ENCODE measurements at regions not wholly inside any gene's neighbourhood (a gene's known extent, or its start where the extent isn't known, plus 50 kb on each side); places are given as distances from the start of the nearest gene placed in this dataset.

- no peak overlapping the region for H3K4me3 ChIP-seq (ENCODE audit: low read depth, low read length)
- in situ Hi-C loops (cut with HindIII; ENCODE audit: low sequenced_read_pairs): no loop called here
- DNase-seq (ENCODE audit: low read depth, low spot score): no peak
- TF ChIP-seq CTCF (IDR thresholded peaks at IDR 0.05; ENCODE audit: low read depth, low read length): no peak
These were observed 140.4 kb upstream of the LUZP2 start for GRCh38 chr11:24356501-24356900.

DNA sequence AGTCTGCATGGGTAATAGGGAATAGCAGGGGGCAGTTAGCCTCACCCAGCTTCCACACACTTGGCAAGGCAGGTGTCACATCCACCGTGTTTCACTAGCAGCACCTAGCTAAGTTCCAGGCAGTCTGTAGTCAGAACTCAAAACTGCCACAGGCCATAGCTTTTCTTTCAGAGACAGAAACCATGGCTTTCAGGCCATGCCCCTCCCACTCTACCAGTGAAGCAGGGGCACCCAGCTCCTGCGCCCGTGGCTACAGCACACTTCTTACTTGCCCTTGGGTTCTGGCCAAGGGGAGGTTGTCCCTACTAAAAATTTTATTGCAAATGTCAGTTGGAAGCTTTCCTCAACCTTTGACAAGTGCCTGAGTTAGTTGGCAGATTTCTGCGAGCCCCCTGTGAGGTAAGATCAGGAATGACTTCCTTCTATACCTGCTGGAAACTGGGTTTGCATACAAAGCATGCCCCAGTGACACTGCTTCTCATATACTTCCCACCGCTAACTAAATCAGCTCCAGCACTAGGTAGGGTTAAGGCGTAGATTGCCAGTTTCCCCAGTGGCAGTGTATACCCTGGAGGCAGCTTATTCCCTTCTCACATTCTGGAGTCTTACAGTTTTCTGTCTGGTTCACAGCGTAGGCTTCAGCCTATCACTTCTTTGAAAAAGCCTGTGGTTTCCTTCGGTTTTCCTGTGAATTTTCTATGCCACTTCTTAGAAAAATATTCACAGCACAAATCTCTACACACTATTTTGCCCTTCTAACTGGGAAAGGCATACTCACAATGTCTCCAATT lies 139.0 kb upstream of the LUZP2 start:
- TF ChIP-seq CTCF (IDR thresholded peaks at IDR 0.05; ENCODE audit: low read depth, low read length): no peak
- in situ Hi-C loops (cut with HindIII; ENCODE audit: low sequenced_read_pairs): no loop called here
- DNase-seq (ENCODE audit: low read depth, low spot score): no peak
- H3K4me3 ChIP-seq (ENCODE audit: low read depth, low read length): no peak overlapping the region

DNA sequence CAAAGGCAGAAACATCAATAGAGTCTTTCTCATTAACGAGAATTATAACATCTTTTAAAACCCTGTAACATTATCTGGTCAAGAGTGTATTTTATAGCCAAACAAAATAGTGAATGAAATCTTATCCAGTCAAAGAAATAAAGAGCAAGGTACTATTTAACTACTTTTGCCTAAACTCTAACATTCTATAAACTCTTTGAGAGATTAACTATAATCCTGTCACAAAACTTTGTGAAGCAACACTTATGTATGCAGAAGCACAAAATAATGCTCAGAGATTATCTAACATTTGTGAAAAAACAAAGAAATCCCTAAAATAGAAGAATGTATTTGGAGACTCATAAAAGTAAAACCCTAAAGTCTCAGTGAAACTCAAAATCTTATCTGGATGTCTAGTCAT lies 124.4 kb upstream of the LUZP2 start:
- H3K4me3 ChIP-seq (ENCODE audit: low read depth, low read length): no peak overlapping the region
- TF ChIP-seq CTCF (IDR thresholded peaks at IDR 0.05; ENCODE audit: low read depth, low read length): no peak
- no peak for DNase-seq (ENCODE audit: low read depth, low spot score)
- in situ Hi-C loops (cut with HindIII; ENCODE audit: low sequenced_read_pairs): no loop called here

DNA sequence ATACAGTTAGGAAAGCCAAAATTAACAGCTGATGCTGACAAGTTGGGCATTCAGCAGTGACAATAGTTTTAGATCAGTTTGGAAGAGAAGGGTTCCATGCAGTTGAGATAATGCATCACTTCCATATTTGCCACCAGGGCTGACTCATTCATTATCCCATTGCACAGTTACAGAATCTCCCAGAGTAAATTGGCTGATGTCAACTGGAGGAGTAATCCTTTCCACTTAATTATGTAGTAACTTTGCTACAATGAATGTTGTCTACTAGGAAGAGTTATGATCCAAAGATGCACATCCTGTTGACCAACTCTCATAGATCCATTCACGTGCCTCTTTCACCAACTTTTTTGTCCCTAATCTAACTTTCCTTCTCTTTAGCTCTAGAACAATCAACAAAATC lies 123.3 kb upstream of the LUZP2 start:
- in situ Hi-C loops (cut with HindIII; ENCODE audit: low sequenced_read_pairs): no loop called here
- no peak for DNase-seq (ENCODE audit: low read depth, low spot score)

DNA sequence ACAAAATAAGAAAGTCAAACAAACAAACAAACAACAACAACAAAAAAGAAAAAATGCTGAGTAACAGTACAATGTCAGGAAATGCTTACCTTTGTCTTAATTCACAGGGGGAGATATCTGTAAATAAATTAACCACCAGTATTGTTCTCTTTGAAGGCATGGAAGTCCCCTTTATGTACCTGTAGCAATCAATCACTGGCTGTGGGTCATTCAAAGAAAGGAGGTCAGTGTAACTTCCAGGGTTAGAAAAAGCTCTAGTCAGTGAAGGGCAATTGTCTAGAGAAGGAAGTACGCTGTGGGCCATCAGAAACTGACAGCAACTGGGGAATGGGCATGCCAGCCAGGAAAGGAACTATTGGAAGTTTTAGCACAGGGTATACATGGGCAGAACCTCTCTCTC lies 121.5 kb upstream of the LUZP2 start:
- TF ChIP-seq CTCF (IDR thresholded peaks at IDR 0.05; ENCODE audit: low read depth, low read length): no peak
- DNase-seq (ENCODE audit: low read depth, low spot score): no peak
- in situ Hi-C loops (cut with HindIII; ENCODE audit: low sequenced_read_pairs): no loop called here
- H3K4me3 ChIP-seq (ENCODE audit: low read depth, low read length): no peak overlapping the region

More for the DNA sequence above, 123.3 kb upstream of the LUZP2 start:
- H3K4me3 ChIP-seq (ENCODE audit: low read depth, low read length): no peak overlapping the region
- no peak for TF ChIP-seq CTCF (IDR thresholded peaks at IDR 0.05; ENCODE audit: low read depth, low read length)

GRCh38 chr11:24375931-24376330 lies 120.9 kb upstream of the LUZP2 start:
- no peak for DNase-seq (ENCODE audit: low read depth, low spot score)
- TF ChIP-seq CTCF (IDR thresholded peaks at IDR 0.05; ENCODE audit: low read depth, low read length): no peak
- in situ Hi-C loops (cut with HindIII; ENCODE audit: low sequenced_read_pairs): no loop called here
- no peak overlapping the region for H3K4me3 ChIP-seq (ENCODE audit: low read depth, low read length)
